Upper lobe of left lung (tissue), 4 donors: ENCODE measurements at regions not wholly inside any gene's neighbourhood (a gene's known extent, or its start where the extent isn't known, plus 50 kb on each side); places are given as distances from the start of the nearest gene placed in this dataset.

Experiments used
- CTCF ChIP-seq, 6 experiments: fragments of 450-650 bp in 4 of 6; fragments of 200-600 bp in 2 of 6; sonication (generic) in 2 of 6; IDR thresholded peaks; one replicate each; pipeline ENCODE4 v1.5.1; 2016 to 2019; ENCODE audit warnings: antibody characterized with exemption in 6 of 6
- EP300 ChIP-seq, 4 donors: sonication (generic); formaldehyde crosslinking; IDR thresholded peaks; one replicate each; pipeline ENCODE4 v1.5.1; 2017; ENCODE audit warnings: antibody characterized with exemption in 4 of 4, control low read depth in 2 of 4
- POLR2A ChIP-seq, 4 donors: fragments of 450-650 bp; IDR thresholded peaks; one replicate each; pipeline ENCODE4 v1.5.1; 2016 to 2017; ENCODE audit warnings: antibody characterized with exemption in 4 of 4, mild to moderate bottlenecking in 2 of 4
- POLR2AphosphoS5 ChIP-seq, 2 donors: sonication (generic); formaldehyde crosslinking; IDR thresholded peaks; one replicate each; pipeline ENCODE4 v1.5.1; 2017; ENCODE audit warnings: antibody characterized with exemption in 2 of 2

DNA sequence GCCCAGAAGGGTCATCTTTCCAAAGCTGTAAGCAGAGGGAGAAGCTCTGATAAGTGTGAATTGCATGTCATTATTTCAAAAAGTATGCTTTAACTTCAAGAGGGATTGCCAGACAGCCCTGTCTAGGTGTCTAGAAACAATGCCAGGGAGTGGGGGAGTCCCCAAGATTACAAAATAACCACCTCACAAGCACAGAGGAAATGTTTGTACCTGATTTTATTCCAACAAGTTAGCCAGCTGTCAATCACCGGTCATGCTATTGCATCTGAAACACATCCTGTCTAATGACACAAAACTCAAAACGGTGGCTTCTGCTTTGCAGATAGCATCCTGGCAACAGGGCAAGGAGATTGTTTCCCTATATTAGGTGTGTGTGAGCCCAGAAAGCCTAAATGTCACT, 154.2 kb upstream of the WWC1 start:
- TF ChIP-seq CTCF (IDR thresholded peaks at IDR 0.05) = no peak
- TF ChIP-seq POLR2AphosphoS5 (IDR thresholded peaks at IDR 0.05) = no peak
- TF ChIP-seq POLR2A (IDR thresholded peaks at IDR 0.05) = no peak
- no peak for TF ChIP-seq EP300 (IDR thresholded peaks at IDR 0.05)
